ENCODE measurements at regions not wholly inside any gene's neighbourhood (a gene's known extent, or its start where the extent isn't known, plus 50 kb on each side); places are given as distances from the start of the nearest gene placed in this dataset.

- Histone ChIP-seq H3K27ac (no peak overlapping the region), H3K36me3 (no peaks in the 10 kb centered on the region), H3K4me1 (no peaks in the 10 kb centered on the region), H3K4me2 (no peak overlapping the region), H3K9me3 (peaks cover 15% of the 10 kb centered on the region), H3K9ac (no peak overlapping the region), H3K4me3 (no peak overlapping the region), H3K27me3 (no peaks in the 10 kb centered on the region), H4K20me1 (no peaks in the 10 kb centered on the region)
- no peak for TF ChIP-seq Cebpa-rat (IDR thresholded peaks at IDR 0.05)
Measured at GRCh38 chr2:11987151-11987550, 240.7 kb downstream of the LPIN1 start.

- Histone ChIP-seq H3K4me2 (no peak overlapping the region), H3K36me3 (no peaks in the 10 kb centered on the region), H3K9ac (no peak overlapping the region), H3K4me1 (no peaks in the 10 kb centered on the region), H4K20me1 (no peaks in the 10 kb centered on the region), H3K9me3 (0 out of 2 replicates have a peak, but pooled peaks cover 6% of the 10 kb centered on the region), H3K27me3 (no peaks in the 10 kb centered on the region), H3K4me3 (no peak overlapping the region), H3K27ac (no peak overlapping the region)
- no peak for TF ChIP-seq Cebpa-rat (IDR thresholded peaks at IDR 0.05)
Measured at GRCh38 chr2:11988691-11989353, 242.4 kb downstream of the LPIN1 start.

GRCh38 chr2:11989354-11989703 lies 242.9 kb downstream of the LPIN1 start:
- no peaks in the 10 kb centered on the region for H3K36me3 ChIP-seq
- H3K27me3 ChIP-seq = no peaks in the 10 kb centered on the region
- H3K4me1 ChIP-seq = no peaks in the 10 kb centered on the region
- no peaks in the 10 kb centered on the region for H4K20me1 ChIP-seq
- 0 out of 2 replicates have a peak, but pooled peaks cover 9% of the 10 kb centered on the region for H3K9me3 ChIP-seq
- H3K4me2 ChIP-seq = no peak overlapping the region
- H3K9ac ChIP-seq = no peak overlapping the region
- H3K27ac ChIP-seq = no peak overlapping the region
- no peak for TF ChIP-seq Cebpa-rat (IDR thresholded peaks at IDR 0.05)
- no peak overlapping the region for H3K4me3 ChIP-seq

- no peaks in the 10 kb centered on the region for H3K27me3 ChIP-seq
- H3K27ac ChIP-seq = no peak overlapping the region
- peaks cover 15% of the 10 kb centered on the region; the same call in 1 of the 2 replicates for H3K9me3 ChIP-seq
- no peak overlapping the region for H3K4me2 ChIP-seq
- H4K20me1 ChIP-seq = no peaks in the 10 kb centered on the region
- H3K36me3 ChIP-seq = no peaks in the 10 kb centered on the region
- no peaks in the 10 kb centered on the region for H3K4me1 ChIP-seq
- H3K9ac ChIP-seq = no peak overlapping the region
- H3K4me3 ChIP-seq = no peak overlapping the region
- no peak for TF ChIP-seq Cebpa-rat (IDR thresholded peaks at IDR 0.05)
Measured at GRCh38 chr2:11990576-11990975, 244.1 kb downstream of the LPIN1 start.

- H3K27me3 ChIP-seq = no peaks in the 10 kb centered on the region
- H3K9me3 ChIP-seq = peaks cover 16% of the 10 kb centered on the region
- no peak overlapping the region for H3K27ac ChIP-seq
- H3K9ac ChIP-seq = no peak overlapping the region
- no peak for TF ChIP-seq Cebpa-rat (IDR thresholded peaks at IDR 0.05)
- no peak overlapping the region for H3K4me3 ChIP-seq
- no peaks in the 10 kb centered on the region for H4K20me1 ChIP-seq
- H3K36me3 ChIP-seq = no peaks in the 10 kb centered on the region
- 0 out of 2 replicates have a peak, but pooled peaks cover 6% of the 10 kb centered on the region for H3K4me1 ChIP-seq
- no peak overlapping the region for H3K4me2 ChIP-seq
Measured at GRCh38 chr2:11993749-11994148, 247.3 kb downstream of the LPIN1 start.

GRCh38 chr2:11995456-11995855 lies 249.0 kb downstream of the LPIN1 start:
- H3K4me2 ChIP-seq = no peak overlapping the region

GRCh38 chr2:11996618-11997017 lies 250.2 kb downstream of the LPIN1 start:
- no peak overlapping the region for H3K4me3 ChIP-seq
- TF ChIP-seq Cebpa-rat (IDR thresholded peaks at IDR 0.05) = no peak
- H4K20me1 ChIP-seq = no peaks in the 10 kb centered on the region
- H3K4me1 ChIP-seq = 0 out of 2 replicates have a peak, but pooled peaks cover 6% of the 10 kb centered on the region
- H3K9me3 ChIP-seq = peaks cover 21% of the 10 kb centered on the region
- H3K4me2 ChIP-seq = no peak overlapping the region
- no peaks in the 10 kb centered on the region for H3K27me3 ChIP-seq
- H3K9ac ChIP-seq = no peak overlapping the region
- H3K36me3 ChIP-seq = no peaks in the 10 kb centered on the region
- no peak overlapping the region for H3K27ac ChIP-seq

More at GRCh38 chr2:11995456-11995855, 249.0 kb downstream of the LPIN1 start:
- TF ChIP-seq Cebpa-rat (IDR thresholded peaks at IDR 0.05) = no peak
- no peaks in the 10 kb centered on the region for H3K36me3 ChIP-seq
- H3K9ac ChIP-seq = no peak overlapping the region
- peaks cover 15% of the 10 kb centered on the region for H3K9me3 ChIP-seq
- H4K20me1 ChIP-seq = no peaks in the 10 kb centered on the region
- no peaks in the 10 kb centered on the region for H3K27me3 ChIP-seq
- no peak overlapping the region for H3K4me3 ChIP-seq
- H3K27ac ChIP-seq = no peak overlapping the region
- H3K4me1 ChIP-seq = 0 out of 2 replicates have a peak, but pooled peaks cover 6% of the 10 kb centered on the region

GRCh38 chr2:11997142-11997541 lies 250.7 kb downstream of the LPIN1 start:
- no peak overlapping the region for H3K4me3 ChIP-seq
- H3K9me3 ChIP-seq = peaks cover 21% of the 10 kb centered on the region
- H3K4me1 ChIP-seq = 0 out of 2 replicates have a peak, but pooled peaks cover 6% of the 10 kb centered on the region
- no peak overlapping the region for H3K27ac ChIP-seq
- no peaks in the 10 kb centered on the region for H4K20me1 ChIP-seq
- no peaks in the 10 kb centered on the region for H3K36me3 ChIP-seq
- H3K9ac ChIP-seq = no peak overlapping the region
- H3K27me3 ChIP-seq = no peaks in the 10 kb centered on the region
- H3K4me2 ChIP-seq = no peak overlapping the region
- TF ChIP-seq Cebpa-rat (IDR thresholded peaks at IDR 0.05) = no peak

- Histone ChIP-seq H3K36me3 (no peaks in the 10 kb centered on the region), H3K9ac (no peak overlapping the region), H4K20me1 (no peaks in the 10 kb centered on the region), H3K27me3 (no peaks in the 10 kb centered on the region), H3K4me1 (0 out of 2 replicates have a peak, but pooled peaks cover 6% of the 10 kb centered on the region), H3K4me3 (no peak overlapping the region), H3K4me2 (no peak overlapping the region), H3K27ac (no peak overlapping the region), H3K9me3 (peaks cover 26% of the 10 kb centered on the region)
- TF ChIP-seq Cebpa-rat (IDR thresholded peaks at IDR 0.05) = no peak
Measured at GRCh38 chr2:11998218-11998617, 251.8 kb downstream of the LPIN1 start.

GRCh38 chr2:11998626-11999378 lies 252.4 kb downstream of the LPIN1 start:
- Histone ChIP-seq H3K27ac (no peak overlapping the region), H3K36me3 (no peaks in the 10 kb centered on the region), H3K4me2 (no peak overlapping the region), H4K20me1 (no peaks in the 10 kb centered on the region), H3K4me1 (0 out of 2 replicates have a peak, but pooled peaks cover 6% of the 10 kb centered on the region), H3K4me3 (no peak overlapping the region), H3K9me3 (peaks cover 24% of the 10 kb centered on the region), H3K9ac (no peak overlapping the region), H3K27me3 (no peaks in the 10 kb centered on the region)
- TF ChIP-seq Cebpa-rat (IDR thresholded peaks at IDR 0.05) = no peak
